HepG2 (cell line): ENCODE measurements at regions not wholly inside any gene's neighbourhood (a gene's known extent, or its start where the extent isn't known, plus 50 kb on each side); places are given as distances from the start of the nearest gene placed in this dataset.

Source experiments
- ATAC-seq: fragments of 200-7000 bp; cut with Tn5 transposase; 3 replicates; pipeline ENCODE4 v1.9.1; 2020; ENCODE audit warnings: mild to moderate bottlenecking, moderate library complexity
- BruUV-seq: library from RNA; stranded (reverse); fragments of 400-500 nt; replicated peaks from 2 replicates; lab custom pipeline; 2021; lab: Mats Ljungman, UMichigan
- CTCF ChIA-PET: fragments of 300-600 bp; formaldehyde crosslinking; extraction: SDS; loops from one replicate; lab custom pipeline; 2021; ENCODE audit warnings: low total read pairs, inconsistent platforms, low intra/inter-chr PET ratio; lab: Yijun Ruan, JAX
- POLR2A ChIA-PET: fragments of 350-600 bp; sonication (Branson Sonifier 250); formaldehyde crosslinking; loops from one replicate; lab custom pipeline; 2020; ENCODE audit warnings: antibody characterized with exemption, inconsistent platforms; lab: Yijun Ruan, JAX
- DNase-seq: peaks from one replicate; pipeline ENCODE4 v3.0.0-alpha.2; 2015; ENCODE audit warnings: low spot score
- FAIRE-seq: peaks from 3 replicates; lab custom pipeline; 2011; peaks lifted over from hg19 to GRCh38; lab: Jason Lieb, UNC
- H2AFZ ChIP-seq: one replicate; pipeline ENCODE4 v1.6.1; 2011; ENCODE audit warnings: low read length, inconsistent platforms
- H3K27ac ChIP-seq: fragments of 300-600 bp; 3 replicates; pipeline ENCODE4 v1.8.0; 2011; ENCODE audit warnings: mixed run types, mild to moderate bottlenecking, mixed read lengths, low read length, inconsistent platforms; ENCODE audit not compliant: insufficient read depth; ENCODE audit errors: extremely low read length
- H3K27me3 ChIP-seq, 2 experiments: fragments of 200-600 bp in 1 of 2; 2 replicates in 1 of 2; 3 replicates in 1 of 2; pipeline versions ENCODE4 v1.6.0 to v1.8.0; 2011; ENCODE audit warnings: low read length in 2 of 2, mild to moderate bottlenecking in 2 of 2, moderate library complexity in 2 of 2, inconsistent platforms in 1 of 2; ENCODE audit not compliant: insufficient read depth in 2 of 2, control insufficient read depth in 1 of 2
- H3K36me3 ChIP-seq, 2 experiments: fragments of 200-600 bp in 1 of 2; replicated peaks in 1 of 2; 2 replicates in 1 of 2; 3 replicates in 1 of 2; pipeline versions ENCODE4 v1.5.1 to v1.8.0; 2011; ENCODE audit warnings: low read length in 2 of 2, inconsistent platforms in 1 of 2; ENCODE audit not compliant: insufficient read depth in 2 of 2, control insufficient read depth in 1 of 2
- H3K4me1 ChIP-seq: 2 replicates; pipeline ENCODE4 v1.5.1; 2012; ENCODE audit warnings: low read length, inconsistent platforms; ENCODE audit not compliant: insufficient read depth
- H3K4me2 ChIP-seq: 2 replicates; pipeline ENCODE4 v1.6.0; 2011; ENCODE audit warnings: low read depth, low read length, inconsistent platforms
- H3K4me3 ChIP-seq, 3 experiments: fragments of 200-600 bp in 1 of 3; sonication (generic), shearing (Covaris generic) in 1 of 3; replicated peaks in 1 of 3; 2 replicates each; pipeline ENCODE4 v1.5.1; 2011 to 2016; ENCODE audit warnings: low read length in 3 of 3, inconsistent platforms in 2 of 3, low read depth in 2 of 3, mild to moderate bottlenecking in 2 of 3, control low read depth in 1 of 3, mixed read lengths in 1 of 3; ENCODE audit not compliant: insufficient read depth in 1 of 3
- H3K79me2 ChIP-seq: one replicate; pipeline ENCODE4 v1.6.1; 2011; ENCODE audit warnings: low read length, inconsistent platforms; ENCODE audit not compliant: insufficient read depth
- H3K9ac ChIP-seq: 2 replicates; pipeline ENCODE4 v1.6.0; 2011; ENCODE audit warnings: mild to moderate bottlenecking, low read depth, low read length, inconsistent platforms; ENCODE audit not compliant: insufficient read depth
- H3K9me3 ChIP-seq: 2 replicates; pipeline ENCODE4 v1.5.1; 2012; ENCODE audit warnings: mild to moderate bottlenecking, low read length
- H4K20me1 ChIP-seq: 2 replicates; pipeline ENCODE4 v1.6.0; 2011; ENCODE audit warnings: inconsistent platforms, mild to moderate bottlenecking, low read length, moderate library complexity; ENCODE audit not compliant: insufficient read depth
- FOXA3 ChIP-seq: IDR thresholded peaks from 2 replicates; pipeline ENCODE4 v1.6.1; 2016; ENCODE audit warnings: missing genetic modification reagents, missing compliant biosample characterization
- TSC22D2 ChIP-seq: sonication (generic); formaldehyde crosslinking; IDR thresholded peaks from 2 replicates; pipeline ENCODE4 v1.5.1; 2020; ENCODE audit warnings: missing genetic modification reagents, mild to moderate bottlenecking, borderline replicate concordance
- ZNF646 ChIP-seq: sonication (generic); formaldehyde crosslinking; IDR thresholded peaks from 2 replicates; pipeline ENCODE4 v1.9.0; 2021; ENCODE audit warnings: mild to moderate bottlenecking, missing genetic modification reagents
- WGBS: methylation state at CpG from one replicate; pipeline ENCODE4 v1.1.6; 2017; ENCODE audit warnings: low lambda C conversion rate; 5-methylcytosine and 5-hydroxymethylcytosine counted together
- in situ Hi-C: cut with HindIII; loops from 2 replicates; pipeline ENCODE4 v1.10.0; 2017; ENCODE audit warnings: low pct_unique_long_range_greater_than_20kb; ENCODE audit not compliant: extremely low pct_ligation_motif_present
- intact Hi-C: fragments of 100-400 bp; cut with micrococcal nuclease; formaldehyde crosslinking; loops from one replicate; pipeline ENCODE4 v1.10.0; 2022; ENCODE audit not compliant: unreplicated experiment

- Histone ChIP-seq H3K9me3 (no peaks in the 10 kb centered on the region), H3K27me3 (peaks cover 0 to 8% of the 10 kb centered on the region in 2 experiments; a peak in 1 of 5 replicates), H3K27ac (no peak overlapping the region), H3K36me3 (no peaks in the 10 kb centered on the region), H3K4me1 (no peaks in the 10 kb centered on the region), H3K9ac (no peak overlapping the region), H2AFZ (no peak overlapping the region), H4K20me1 (no peaks in the 10 kb centered on the region), H3K79me2 (no peaks in the 10 kb centered on the region), H3K4me2 (no peak overlapping the region), H3K4me3 (no peak overlapping the region)
- no peak for DNase-seq
- intact Hi-C loops (no loop called here), in situ Hi-C loops (loop anchor here (25.0 kb wide), 1 partner anchor 599 kb away; the partner anchor contains the start of gene XYLT1)
- ChIA-PET POLR2A (no interaction called here), CTCF (no interaction called here)
- TF ChIP-seq ZNF646 (CRISPR knock-in tag) (no peak), TSC22D2 (no peak), FOXA3 (CRISPR knock-in tag) (no peak)
- no TSS peak for BruUV-seq
- 1% methylated on average over 6 of the region's 6 CpGs for WGBS
- no peak for FAIRE-seq
- ATAC-seq = no peak
Observed at GRCh38 chr16:16863672-16864071, 484.7 kb downstream of the NPIPA7 start.
